RPMI8226 (cell line): ENCODE measurements at regions not wholly inside any gene's neighbourhood (a gene's known extent, or its start where the extent isn't known, plus 50 kb on each side); places are given as distances from the start of the nearest gene placed in this dataset.
"Not testable (repeated sequence)": the region's sequence is repeated elsewhere in the genome, so short reads cannot be mapped to it uniquely, and the experiment has no call there.

Experiments used
- DNase-seq: peaks from one replicate; pipeline ENCODE4 v3.0.0-alpha.2; 2015

- no peak for DNase-seq
Observed at GRCh38 chr14:43525658-43526057, 981.4 kb downstream of the FSCB start.

GRCh38 chr14:43522901-43523300 lies 984.2 kb downstream of the FSCB start:
- no peak for DNase-seq

- no peak for DNase-seq
Observed at GRCh38 chr14:43522191-43522590, 984.9 kb downstream of the FSCB start.

DNA sequence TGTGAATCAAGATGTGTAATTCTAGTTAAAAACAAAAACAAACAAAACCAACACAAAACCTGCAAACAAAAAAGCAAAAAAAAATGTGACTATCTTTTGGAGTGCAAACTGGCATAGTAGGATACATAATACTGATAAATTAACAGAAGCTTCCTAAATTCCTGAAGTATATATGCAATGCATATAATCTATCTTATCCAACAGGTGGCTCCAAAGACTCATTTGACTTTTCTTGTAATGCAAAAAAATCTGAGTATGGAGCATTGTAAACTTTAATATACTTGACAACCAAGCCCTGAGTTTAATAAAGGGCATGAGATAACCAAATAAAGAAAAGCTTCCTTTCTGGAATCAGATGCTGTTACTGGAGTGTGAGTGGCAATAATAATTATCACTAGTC lies 1003.6 kb downstream of the FSCB start:
- DNase-seq: no peak

- DNase-seq: not testable (repeated sequence)
Observed at GRCh38 chr14:43492359-43492758, 1014.7 kb downstream of the FSCB start.

DNA sequence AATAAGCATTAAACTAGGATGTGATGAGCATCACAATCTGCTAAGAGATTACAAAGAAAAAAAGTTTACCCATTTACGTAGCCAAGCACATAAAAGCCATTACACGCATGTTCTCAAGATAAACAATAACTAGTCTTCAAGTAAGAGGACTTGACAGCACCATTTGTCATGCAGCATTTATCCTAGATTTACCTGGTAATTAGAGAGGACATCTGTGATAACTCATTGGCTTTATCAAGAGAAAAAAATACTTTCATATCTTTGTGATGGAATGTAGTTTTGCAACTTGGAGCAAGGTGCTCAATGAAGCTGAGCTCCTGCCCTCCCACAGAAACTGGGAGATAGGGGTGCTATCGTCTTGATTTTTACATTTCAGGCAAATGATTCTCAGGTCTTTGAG lies 1023.7 kb downstream of the FSCB start:
- no peak for DNase-seq

DNA sequence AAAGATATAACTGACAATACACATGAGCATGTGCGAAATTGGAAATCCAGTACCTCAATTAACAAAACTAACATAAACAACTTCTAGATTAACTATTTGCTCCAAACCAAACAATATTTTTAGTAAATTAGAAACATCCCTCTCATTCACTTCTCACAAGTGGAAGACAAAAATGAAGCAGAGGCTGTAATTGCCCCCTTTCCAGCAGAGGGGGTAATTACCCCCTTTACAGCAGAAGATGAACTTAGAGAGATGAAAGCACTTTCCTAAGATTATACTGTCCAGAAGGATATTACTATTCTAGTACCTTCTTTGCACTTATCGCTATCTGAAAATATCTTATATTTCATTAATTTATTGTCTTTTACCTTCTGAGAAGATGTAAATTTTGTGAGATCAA lies 1025.2 kb downstream of the FSCB start:
- no peak for DNase-seq

GRCh38 chr14:43480976-43481375 lies 1026.1 kb downstream of the FSCB start:
- DNase-seq: no peak

DNA sequence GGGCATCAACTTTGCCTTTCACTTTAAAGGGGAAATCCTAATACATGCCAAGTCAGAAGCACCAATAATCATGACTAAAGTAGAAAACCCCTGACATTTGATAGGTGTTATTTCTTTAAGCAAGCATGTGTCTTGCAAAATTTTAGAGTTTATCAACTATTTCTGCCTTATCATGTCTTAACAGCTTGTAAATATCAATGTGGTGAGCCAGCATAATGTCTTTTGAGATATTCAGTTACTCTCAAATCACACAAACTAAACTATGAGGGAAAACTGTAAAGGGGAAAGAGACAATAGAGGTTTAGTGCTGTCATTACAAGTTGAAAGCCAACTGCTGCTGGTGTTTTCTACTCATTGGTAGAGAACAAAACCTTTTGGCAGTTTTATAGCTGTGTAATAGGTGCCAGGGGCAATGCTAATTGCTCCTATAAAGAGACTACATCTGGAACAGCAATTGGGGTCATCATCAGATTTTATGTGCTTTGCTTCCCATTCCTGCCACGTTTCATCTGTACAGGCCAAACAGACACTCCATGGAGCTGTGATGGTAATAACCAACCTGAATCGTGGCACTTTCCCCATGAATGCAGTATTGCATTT lies 1027.4 kb downstream of the FSCB start:
- DNase-seq: no peak

GRCh38 chr14:43476822-43477221 lies 1030.3 kb downstream of the FSCB start:
- DNase-seq: no peak

- DNase-seq: peak; percentile 20
Observed at GRCh38 chr14:43475757-43476156, 1031.3 kb downstream of the FSCB start.

- no peak for DNase-seq
Observed at GRCh38 chr14:43471595-43471994, 1035.5 kb downstream of the FSCB start.

DNA sequence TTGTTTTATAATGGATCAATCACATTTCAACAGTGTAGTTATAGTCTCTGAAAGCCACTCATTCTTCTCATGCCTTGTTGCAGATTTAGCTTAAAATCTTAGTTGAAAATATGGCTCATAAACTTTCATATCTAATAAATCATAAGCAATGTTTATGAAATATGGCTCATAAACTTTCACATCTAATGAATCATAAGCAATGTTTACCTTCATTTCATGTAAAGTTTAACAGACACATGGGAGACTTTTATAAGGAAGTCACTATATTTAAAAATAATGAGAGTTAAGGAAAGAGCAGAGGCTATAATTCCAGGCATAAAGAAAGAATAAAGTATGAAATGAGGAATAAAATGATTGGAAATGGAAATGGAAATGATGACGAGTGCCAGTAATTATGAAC lies 1042.1 kb downstream of the FSCB start:
- no peak for DNase-seq

GRCh38 chr14:43449291-43449690 lies 1057.8 kb downstream of the FSCB start:
- DNase-seq: no peak

- DNase-seq: peak; percentile 2
Observed at GRCh38 chr14:43438056-43438455, 1069.0 kb downstream of the FSCB start.

DNA sequence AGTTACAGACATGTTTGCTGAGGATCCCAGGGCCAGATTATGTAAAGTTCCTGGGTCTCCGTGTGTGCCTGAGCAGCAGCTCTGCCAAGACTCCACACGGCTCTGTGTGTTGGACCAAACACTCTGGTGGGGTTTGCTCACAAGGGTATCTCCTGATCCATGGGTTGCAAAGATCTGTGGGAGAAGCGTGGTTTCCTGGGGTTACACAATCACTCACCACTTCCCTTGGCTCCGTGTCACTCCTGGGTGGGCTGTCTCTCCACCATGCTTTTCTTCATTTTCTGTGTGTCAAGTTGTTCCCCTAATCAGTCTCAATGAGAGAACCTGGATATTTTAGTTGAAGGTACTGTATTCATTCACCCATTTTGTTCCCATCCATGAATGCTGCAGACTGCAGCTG lies 1088.8 kb downstream of the FSCB start:
- DNase-seq: no peak

GRCh38 chr14:43413084-43413483 lies 1094.0 kb downstream of the FSCB start:
- DNase-seq: no peak

DNA sequence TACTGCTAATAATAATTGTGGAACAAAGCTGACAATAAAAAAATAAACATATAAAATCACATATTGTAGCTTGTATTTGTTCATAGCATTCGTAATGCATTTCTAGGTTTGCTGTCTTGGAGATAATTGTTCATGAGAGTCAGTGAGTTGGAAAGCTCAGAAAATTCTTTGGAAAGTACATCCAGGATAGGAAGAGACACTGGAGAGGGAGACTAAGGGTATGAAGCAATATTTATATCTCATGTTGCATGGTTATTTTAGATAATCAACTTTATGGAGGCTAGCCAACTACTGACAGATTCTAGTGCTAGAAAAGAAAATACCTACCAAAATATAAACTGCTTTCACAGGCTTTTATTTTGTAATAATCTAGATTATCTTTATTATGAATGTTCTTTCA lies 1095.2 kb downstream of the FSCB start:
- no peak for DNase-seq

DNA sequence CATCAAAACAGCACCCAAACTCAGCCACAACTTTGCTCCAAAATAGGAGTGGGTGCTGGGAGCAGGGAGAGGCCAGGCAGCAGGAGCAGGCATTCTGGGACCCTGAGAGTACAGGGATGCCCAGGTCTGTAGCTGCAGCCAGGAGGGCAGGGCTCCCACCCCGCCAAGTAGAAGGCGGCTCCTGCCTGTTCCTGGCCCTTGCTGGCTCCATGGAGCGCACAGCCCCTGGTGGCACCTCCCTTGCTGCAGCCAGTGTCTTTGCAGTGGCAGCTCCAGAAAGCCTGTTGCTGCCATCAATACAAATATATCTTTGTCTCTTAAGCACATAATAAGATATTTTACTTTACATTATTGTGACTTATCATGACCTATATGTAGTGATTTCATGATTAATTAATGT lies 1096.5 kb downstream of the FSCB start:
- no peak for DNase-seq

DNA sequence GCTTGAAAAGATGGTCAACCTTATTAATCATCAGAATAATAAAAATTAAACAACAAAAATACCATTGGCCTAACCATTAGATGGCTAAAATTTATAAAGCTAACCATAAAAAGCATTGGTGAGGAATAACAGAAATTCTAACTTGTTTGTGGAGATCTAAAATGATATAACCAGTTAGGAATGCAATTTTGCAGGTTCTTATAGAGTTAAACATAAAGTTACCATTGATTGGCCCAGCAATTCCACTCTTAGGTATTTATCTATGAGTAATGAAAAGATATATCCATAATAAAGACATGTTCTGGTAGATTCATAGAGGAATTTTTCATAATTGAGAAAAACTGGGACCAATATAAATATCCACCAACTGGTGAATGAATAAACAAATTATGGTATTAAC lies 1098.6 kb downstream of the FSCB start:
- DNase-seq: no peak

DNA sequence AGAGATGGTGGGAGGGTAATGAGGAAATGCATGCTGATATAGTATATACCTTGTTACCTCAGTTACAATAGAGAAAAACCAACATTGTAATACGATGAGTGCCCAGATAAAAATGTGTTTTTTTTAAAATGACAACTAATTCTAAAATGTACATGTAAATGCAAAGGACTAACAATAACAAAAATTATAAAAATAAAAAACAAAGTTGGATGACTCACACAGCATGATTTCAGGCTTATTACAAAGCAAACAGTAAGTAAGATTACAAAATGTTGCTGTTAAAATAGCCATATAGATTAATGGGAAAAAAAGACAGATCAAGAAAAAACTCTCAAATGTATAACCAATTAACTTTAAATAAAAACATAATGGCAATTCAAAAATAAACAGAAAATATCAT lies 1099.4 kb downstream of the FSCB start:
- no peak for DNase-seq

DNA sequence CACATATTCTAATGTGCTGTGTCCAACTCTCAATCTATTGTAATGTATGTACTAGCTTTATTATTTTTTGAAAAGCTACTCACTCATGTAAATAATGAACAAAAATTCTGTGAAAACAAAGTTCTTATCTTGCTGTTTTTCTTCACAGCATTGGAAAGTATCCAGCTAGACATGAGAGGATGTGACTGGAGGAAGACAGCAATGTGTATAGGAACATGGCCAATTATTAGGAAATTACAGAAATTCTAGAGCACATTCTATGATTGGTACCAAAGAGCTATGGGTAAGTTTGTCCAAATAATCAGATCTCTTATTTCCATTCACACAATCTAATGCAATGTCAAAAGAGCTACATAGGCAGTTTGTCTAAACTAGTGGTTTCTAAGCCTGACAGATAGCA lies 1100.2 kb downstream of the FSCB start:
- no peak for DNase-seq

DNA sequence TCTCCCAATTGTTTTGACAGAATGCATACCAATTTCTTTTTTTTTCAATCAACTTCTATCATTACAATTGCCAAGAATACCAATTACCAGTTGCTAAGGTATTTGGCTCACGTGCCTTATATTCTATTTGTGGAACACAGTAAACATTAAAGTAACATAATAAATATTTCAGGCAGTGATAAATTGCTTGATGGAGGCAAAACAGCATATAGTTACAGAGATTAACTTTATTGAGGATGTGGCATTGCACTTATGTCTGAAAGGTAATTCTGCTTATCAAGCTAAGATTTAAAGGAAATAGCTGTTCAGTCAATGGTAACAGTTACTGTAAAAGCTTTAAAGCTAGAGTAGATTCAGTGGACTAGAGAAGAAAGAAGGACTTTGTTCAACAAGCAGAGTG lies 1107.8 kb downstream of the FSCB start:
- no peak for DNase-seq

GRCh38 chr14:43370565-43370896 lies 1136.6 kb downstream of the FSCB start:
- DNase-seq: peak; percentile 31

GRCh38 chr14:43369710-43370564 lies 1137.1 kb downstream of the FSCB start:
- peak; percentile 54 for DNase-seq
